ENCODE measurements at regions not wholly inside any gene's neighbourhood (a gene's known extent, or its start where the extent isn't known, plus 50 kb on each side); places are given as distances from the start of the nearest gene placed in this dataset.
"Not testable (repeated sequence)": the region's sequence is repeated elsewhere in the genome, so short reads cannot be mapped to it uniquely, and the experiment has no call there.

DNA sequence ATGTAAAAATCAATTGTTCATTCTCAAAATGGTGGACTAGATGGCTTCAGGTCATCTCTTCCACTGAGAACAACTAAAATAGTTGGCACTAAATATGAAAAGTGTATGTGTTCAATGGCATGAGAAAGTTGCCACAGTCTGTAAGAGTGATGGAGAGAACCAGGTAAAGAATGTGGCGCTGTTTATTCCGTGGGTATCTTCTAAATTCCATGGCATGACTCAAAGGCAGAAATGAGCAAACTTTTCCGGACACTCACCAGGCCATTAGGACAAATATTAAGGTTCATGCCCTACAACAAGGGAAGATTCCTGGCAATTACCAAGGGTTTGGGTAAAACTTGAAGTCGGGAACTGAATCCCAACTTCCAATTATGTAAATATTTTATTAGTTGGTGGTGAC is 825.4 kb upstream of the CDH6 start:
- TF ChIP-seq, protein P1, sequence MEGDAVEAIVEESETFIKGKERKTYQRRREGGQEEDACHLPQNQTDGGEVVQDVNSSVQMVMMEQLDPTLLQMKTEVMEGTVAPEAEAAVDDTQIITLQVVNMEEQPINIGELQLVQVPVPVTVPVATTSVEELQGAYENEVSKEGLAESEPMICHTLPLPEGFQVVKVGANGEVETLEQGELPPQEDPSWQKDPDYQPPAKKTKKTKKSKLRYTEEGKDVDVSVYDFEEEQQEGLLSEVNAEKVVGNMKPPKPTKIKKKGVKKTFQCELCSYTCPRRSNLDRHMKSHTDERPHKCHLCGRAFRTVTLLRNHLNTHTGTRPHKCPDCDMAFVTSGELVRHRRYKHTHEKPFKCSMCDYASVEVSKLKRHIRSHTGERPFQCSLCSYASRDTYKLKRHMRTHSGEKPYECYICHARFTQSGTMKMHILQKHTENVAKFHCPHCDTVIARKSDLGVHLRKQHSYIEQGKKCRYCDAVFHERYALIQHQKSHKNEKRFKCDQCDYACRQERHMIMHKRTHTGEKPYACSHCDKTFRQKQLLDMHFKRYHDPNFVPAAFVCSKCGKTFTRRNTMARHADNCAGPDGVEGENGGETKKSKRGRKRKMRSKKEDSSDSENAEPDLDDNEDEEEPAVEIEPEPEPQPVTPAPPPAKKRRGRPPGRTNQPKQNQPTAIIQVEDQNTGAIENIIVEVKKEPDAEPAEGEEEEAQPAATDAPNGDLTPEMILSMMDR (IDR thresholded peaks at IDR 0.05; ENCODE audit: insufficient read depth, low read length): no peak
- TF ChIP-seq, protein P2, sequence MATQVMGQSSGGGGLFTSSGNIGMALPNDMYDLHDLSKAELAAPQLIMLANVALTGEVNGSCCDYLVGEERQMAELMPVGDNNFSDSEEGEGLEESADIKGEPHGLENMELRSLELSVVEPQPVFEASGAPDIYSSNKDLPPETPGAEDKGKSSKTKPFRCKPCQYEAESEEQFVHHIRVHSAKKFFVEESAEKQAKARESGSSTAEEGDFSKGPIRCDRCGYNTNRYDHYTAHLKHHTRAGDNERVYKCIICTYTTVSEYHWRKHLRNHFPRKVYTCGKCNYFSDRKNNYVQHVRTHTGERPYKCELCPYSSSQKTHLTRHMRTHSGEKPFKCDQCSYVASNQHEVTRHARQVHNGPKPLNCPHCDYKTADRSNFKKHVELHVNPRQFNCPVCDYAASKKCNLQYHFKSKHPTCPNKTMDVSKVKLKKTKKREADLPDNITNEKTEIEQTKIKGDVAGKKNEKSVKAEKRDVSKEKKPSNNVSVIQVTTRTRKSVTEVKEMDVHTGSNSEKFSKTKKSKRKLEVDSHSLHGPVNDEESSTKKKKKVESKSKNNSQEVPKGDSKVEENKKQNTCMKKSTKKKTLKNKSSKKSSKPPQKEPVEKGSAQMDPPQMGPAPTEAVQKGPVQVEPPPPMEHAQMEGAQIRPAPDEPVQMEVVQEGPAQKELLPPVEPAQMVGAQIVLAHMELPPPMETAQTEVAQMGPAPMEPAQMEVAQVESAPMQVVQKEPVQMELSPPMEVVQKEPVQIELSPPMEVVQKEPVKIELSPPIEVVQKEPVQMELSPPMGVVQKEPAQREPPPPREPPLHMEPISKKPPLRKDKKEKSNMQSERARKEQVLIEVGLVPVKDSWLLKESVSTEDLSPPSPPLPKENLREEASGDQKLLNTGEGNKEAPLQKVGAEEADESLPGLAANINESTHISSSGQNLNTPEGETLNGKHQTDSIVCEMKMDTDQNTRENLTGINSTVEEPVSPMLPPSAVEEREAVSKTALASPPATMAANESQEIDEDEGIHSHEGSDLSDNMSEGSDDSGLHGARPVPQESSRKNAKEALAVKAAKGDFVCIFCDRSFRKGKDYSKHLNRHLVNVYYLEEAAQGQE (IDR thresholded peaks at IDR 0.05; ENCODE audit: insufficient replicate concordance, low read depth): no peak
- TF ChIP-seq SPI1 (IDR thresholded peaks at IDR 0.05; ENCODE audit: borderline replicate concordance, low read depth) (no peak), GABPA (IDR thresholded peaks at IDR 0.05; ENCODE audit: low read depth) (no peak), POLR2AphosphoS5 (IDR thresholded peaks at IDR 0.05; ENCODE audit: low read depth) (no peak)
- Histone ChIP-seq H3K4me3 (replicated peaks; ENCODE audit: insufficient read depth, low read length) (no peak overlapping the region), H3K27me3 (ENCODE audit: insufficient read depth, poor library complexity, severe bottlenecking) (no peaks in the 10 kb centered on the region), H3K27ac (replicated peaks) (no peak overlapping the region)
- DNase-seq (ENCODE audit: low read depth in 1 of 2, low spot score in 1 of 2): no peak

DNA sequence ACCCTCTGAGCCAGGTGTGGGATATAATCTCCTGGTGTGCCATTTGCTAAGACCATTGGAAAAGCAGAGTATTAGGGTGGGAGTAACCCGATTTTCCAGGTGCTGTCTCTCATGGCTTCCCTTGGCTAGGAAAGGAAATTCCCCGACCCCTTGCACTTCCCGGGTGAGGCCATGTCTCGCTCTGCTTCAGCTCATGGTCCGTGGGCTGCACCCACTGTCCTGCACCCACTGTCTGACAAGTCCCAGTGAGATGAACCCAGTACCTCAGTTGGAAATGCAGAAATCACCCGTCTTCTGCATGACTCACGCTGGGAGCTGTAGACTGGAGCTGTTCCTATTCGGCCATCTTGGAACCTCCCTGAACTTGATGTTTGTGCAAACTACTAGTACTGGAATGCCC is 828.5 kb upstream of the CDH6 start:
- not testable (repeated sequence) for H3K27ac ChIP-seq (replicated peaks); H3K4me3 ChIP-seq (replicated peaks; ENCODE audit: insufficient read depth, low read length); H3K27me3 ChIP-seq (ENCODE audit: insufficient read depth, poor library complexity, severe bottlenecking); DNase-seq (ENCODE audit: low read depth in 1 of 2, low spot score in 1 of 2)

DNA sequence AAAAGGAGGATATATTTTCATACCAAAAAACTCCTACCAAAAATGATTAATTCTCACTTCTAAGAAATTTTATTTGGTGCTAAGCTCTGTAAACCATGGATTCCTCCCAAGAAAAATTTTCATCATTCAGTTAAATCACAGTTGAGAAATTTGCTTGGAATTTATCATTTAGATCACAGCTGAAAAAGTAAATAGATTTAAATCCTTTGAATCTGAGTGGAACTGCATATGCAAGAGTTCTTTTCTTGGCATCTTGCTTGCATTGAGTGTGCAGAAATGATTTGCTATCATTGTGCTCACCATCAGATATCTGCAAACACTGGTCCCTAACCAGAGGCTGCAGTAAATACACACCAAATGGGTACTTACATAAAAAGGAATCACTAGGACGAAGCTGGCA is 836.1 kb upstream of the CDH6 start:
- TF ChIP-seq SPI1 (IDR thresholded peaks at IDR 0.05; ENCODE audit: borderline replicate concordance, low read depth): no peak
- TF ChIP-seq GABPA (IDR thresholded peaks at IDR 0.05; ENCODE audit: low read depth): no peak
- no peak for TF ChIP-seq POLR2AphosphoS5 (IDR thresholded peaks at IDR 0.05; ENCODE audit: low read depth)
- TF ChIP-seq, protein P1 (IDR thresholded peaks at IDR 0.05; ENCODE audit: insufficient read depth, low read length): no peak
- TF ChIP-seq, protein P2 (IDR thresholded peaks at IDR 0.05; ENCODE audit: insufficient replicate concordance, low read depth): no peak
- Histone ChIP-seq H3K27me3 (ENCODE audit: insufficient read depth, poor library complexity, severe bottlenecking) (no peaks in the 10 kb centered on the region), H3K4me3 (replicated peaks; ENCODE audit: insufficient read depth, low read length) (no peak overlapping the region), H3K27ac (replicated peaks) (no peak overlapping the region)
- no peak for DNase-seq (ENCODE audit: low read depth in 1 of 2, low spot score in 1 of 2)

DNA sequence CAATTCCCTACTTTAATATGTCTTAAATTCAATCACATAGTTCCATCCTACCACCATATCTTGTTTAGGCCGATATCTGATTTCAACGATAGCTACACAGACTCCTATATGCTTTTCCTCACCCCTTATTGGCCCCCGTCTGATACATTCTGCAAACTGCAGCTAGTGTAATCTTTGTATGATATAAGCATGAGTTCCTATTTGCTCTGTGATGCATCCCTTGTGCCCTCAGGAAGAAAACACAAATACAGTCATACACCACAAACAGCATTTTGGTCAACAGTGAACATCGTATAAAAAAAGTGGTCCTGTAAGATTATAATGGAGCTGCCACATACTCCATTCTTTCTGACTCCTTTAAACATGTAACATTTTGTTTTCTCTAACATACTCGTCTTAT is 837.8 kb upstream of the CDH6 start:
- Histone ChIP-seq H3K27me3 (ENCODE audit: insufficient read depth, poor library complexity, severe bottlenecking) (no peaks in the 10 kb centered on the region), H3K27ac (replicated peaks) (no peak overlapping the region), H3K4me3 (replicated peaks; ENCODE audit: insufficient read depth, low read length) (no peak overlapping the region)
- no peak for DNase-seq (ENCODE audit: low read depth in 1 of 2, low spot score in 1 of 2)
- TF ChIP-seq SPI1 (IDR thresholded peaks at IDR 0.05; ENCODE audit: borderline replicate concordance, low read depth) (no peak), GABPA (IDR thresholded peaks at IDR 0.05; ENCODE audit: low read depth) (no peak)
- TF ChIP-seq, protein P2 (IDR thresholded peaks at IDR 0.05; ENCODE audit: insufficient replicate concordance, low read depth): no peak
- TF ChIP-seq, protein P1 (IDR thresholded peaks at IDR 0.05; ENCODE audit: insufficient read depth, low read length): no peak

Data from HL-60 (cell line).